Esophagus squamous epithelium (tissue), 5 donors: ENCODE measurements at regions not wholly inside any gene's neighbourhood (a gene's known extent, or its start where the extent isn't known, plus 50 kb on each side); places are given as distances from the start of the nearest gene placed in this dataset.

Experiments
- DNase-seq: peaks from one replicate; lab custom pipeline; 2025; lab: John Stamatoyannopoulos, UW
- H3K27ac ChIP-seq, 4 donors: fragments of 200-600 bp; sonication (generic); one replicate each; pipeline ENCODE4 v1.5.1; 2016 to 2019; ENCODE audit warnings: mild to moderate bottlenecking in 1 of 4
- H3K27me3 ChIP-seq, 4 donors: fragments of 200-600 bp; sonication (generic); 1 replicate in 3 of 4; 2 replicates in 1 of 4; pipeline versions ENCODE4 v1.5.1 to v1.6.0; 2017 to 2021; ENCODE audit warnings: antibody characterized with exemption in 1 of 4
- H3K36me3 ChIP-seq, 3 donors: fragments of 200-600 bp; sonication (generic); one replicate each; pipeline ENCODE4 v1.5.1; 2016 to 2019
- H3K4me1 ChIP-seq, 3 donors: fragments of 200-600 bp; sonication (generic); one replicate each; pipeline ENCODE4 v1.5.1; 2017 to 2019
- H3K4me3 ChIP-seq, 4 donors: fragments of 200-600 bp; sonication (generic); 1 replicate in 3 of 4; 2 replicates in 1 of 4; pipeline ENCODE4 v1.5.1; 2016 to 2019; ENCODE audit warnings: mild to moderate bottlenecking in 2 of 4, moderate library complexity in 1 of 4
- H3K9me3 ChIP-seq, 3 donors: fragments of 200-600 bp; sonication (generic); one replicate each; pipeline ENCODE4 v1.5.1; 2016 to 2019
- CTCF ChIP-seq, 6 experiments: fragments of 450-650 bp in 4 of 6; fragments of 200-600 bp in 2 of 6; sonication (generic) in 2 of 6; IDR thresholded peaks; one replicate each; pipeline ENCODE4 v1.5.1; 2016 to 2019; ENCODE audit warnings: antibody characterized with exemption in 6 of 6, mild to moderate bottlenecking in 4 of 6, moderate library complexity in 4 of 6
- POLR2A ChIP-seq, 4 donors: fragments of 450-650 bp; IDR thresholded peaks; one replicate each; pipeline ENCODE4 v1.6.1; 2017; ENCODE audit warnings: antibody characterized with exemption in 4 of 4, mild to moderate bottlenecking in 4 of 4, moderate library complexity in 3 of 4
- WGBS, 2 donors: methylation state at CpG; one replicate each; pipeline ENCODE4 v1.1.5; 2018; 5-methylcytosine and 5-hydroxymethylcytosine counted together
- intact Hi-C: fragments of 100-400 bp; cut with DNase I; formaldehyde crosslinking; loops from one replicate; pipeline ENCODE4 v1.15.0; 2022
- donor health status: DM: yes; HTN: yes; CAD: no.

- Histone ChIP-seq H3K36me3 (no peaks in the 10 kb centered on the region), H3K9me3 (no peaks in the 10 kb centered on the region), H3K27ac (no peak overlapping the region), H3K4me1 (no peaks in the 10 kb centered on the region), H3K4me3 (no peak overlapping the region), H3K27me3 (no peaks in the 10 kb centered on the region)
- TF ChIP-seq POLR2A (IDR thresholded peaks at IDR 0.05): no peak
- no peak for TF ChIP-seq CTCF (IDR thresholded peaks at IDR 0.05)
- intact Hi-C loops: no loop called here
- no peak for DNase-seq
- 64 to 67% methylated on average over 5 to 6 of the region's 6 CpGs for WGBS, 2 donors
Observed at GRCh38 chr1:163013826-163014600, 55.1 kb upstream of the RGS4 start.

GRCh38 chr1:163006051-163006834 lies 62.9 kb upstream of the RGS4 start:
- WGBS, 2 donors: 86 to 89% methylated on average over 10 of the region's 10 CpGs
- no peak for DNase-seq
- intact Hi-C loops: no loop called here
- no peak for TF ChIP-seq CTCF (IDR thresholded peaks at IDR 0.05)
- no peak for TF ChIP-seq POLR2A (IDR thresholded peaks at IDR 0.05)
- H3K4me1 ChIP-seq: no peaks in the 10 kb centered on the region
- no peak overlapping the region for H3K4me3 ChIP-seq
- peaks cover 0 to 6% (median 0%) of the 10 kb centered on the region in 4 donors for H3K27me3 ChIP-seq
- H3K36me3 ChIP-seq: no peaks in the 10 kb centered on the region
- no peak overlapping the region for H3K27ac ChIP-seq
- H3K9me3 ChIP-seq: no peaks in the 10 kb centered on the region

- WGBS, 2 donors: 88% methylated on average over 2 of the region's 2 CpGs
- TF ChIP-seq CTCF (IDR thresholded peaks at IDR 0.05): no peak
- TF ChIP-seq POLR2A (IDR thresholded peaks at IDR 0.05): no peak
- no peaks in the 10 kb centered on the region for H3K4me1 ChIP-seq
- intact Hi-C loops: no loop called here
- no peaks in the 10 kb centered on the region for H3K9me3 ChIP-seq
- DNase-seq: no peak
- no peaks in the 10 kb centered on the region for H3K27me3 ChIP-seq
- no peak overlapping the region for H3K4me3 ChIP-seq
- H3K36me3 ChIP-seq: no peaks in the 10 kb centered on the region
- no peak overlapping the region for H3K27ac ChIP-seq
Observed at GRCh38 chr1:162997499-162998285, 71.5 kb upstream of the RGS4 start.

- no peaks in the 10 kb centered on the region for H3K4me1 ChIP-seq
- H3K27ac ChIP-seq: no peak overlapping the region
- WGBS, 2 donors: 85 to 86% methylated on average over 1 of the region's 1 CpG
- TF ChIP-seq POLR2A (IDR thresholded peaks at IDR 0.05) (no peak), CTCF (IDR thresholded peaks at IDR 0.05) (no peak)
- no peaks in the 10 kb centered on the region for H3K36me3 ChIP-seq
- intact Hi-C loops: no loop called here
- H3K9me3 ChIP-seq: no peaks in the 10 kb centered on the region
- H3K27me3 ChIP-seq: no peaks in the 10 kb centered on the region
- no peak for DNase-seq
- no peak overlapping the region for H3K4me3 ChIP-seq
Observed at GRCh38 chr1:162996261-162996660, 72.9 kb upstream of the RGS4 start.
